ENCODE measurements at regions not wholly inside any gene's neighbourhood (a gene's known extent, or its start where the extent isn't known, plus 50 kb on each side); places are given as distances from the start of the nearest gene placed in this dataset.

DNA sequence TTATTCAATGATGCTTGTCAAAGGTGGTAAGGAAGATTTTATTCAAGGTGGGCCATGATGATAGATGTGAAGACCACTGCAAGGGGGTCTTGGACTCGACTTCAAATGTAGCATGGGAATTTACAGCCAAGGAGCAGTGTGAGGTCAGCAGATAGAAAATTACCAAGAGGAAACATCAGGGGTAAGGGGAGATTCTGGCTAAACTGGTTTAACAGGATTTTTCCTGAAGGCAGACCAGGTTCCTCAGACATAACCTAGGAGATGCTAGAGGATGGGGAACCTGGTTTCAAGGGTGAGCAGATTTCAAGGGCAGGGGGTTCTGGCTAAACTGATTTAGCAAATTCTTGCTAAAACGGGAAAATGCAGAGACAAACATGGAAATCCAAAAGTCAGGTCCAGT lies 464.9 kb downstream of the TAFA4 start:
- DNase-seq (ENCODE audit: low read depth in 2 of 2) = no peak

DNA sequence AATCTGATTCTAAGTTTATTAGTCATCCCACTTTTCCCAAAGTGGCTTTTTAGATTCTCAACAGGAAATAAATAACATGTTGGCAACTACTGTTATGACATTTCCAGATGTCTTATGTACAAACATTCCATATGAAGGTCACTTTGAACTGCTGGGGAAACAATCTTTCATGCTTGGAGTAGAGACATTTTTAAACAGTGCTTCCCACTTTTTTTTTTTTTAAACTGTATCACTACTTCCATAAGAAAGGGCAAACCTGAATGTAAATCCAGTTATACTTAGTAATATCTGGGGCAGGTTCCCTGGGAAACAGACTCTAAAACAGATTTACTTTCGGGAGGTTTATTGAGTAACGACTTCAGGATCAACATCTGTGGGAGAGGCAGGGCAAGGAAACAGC lies 473.8 kb downstream of the TAFA4 start:
- no peak for DNase-seq (ENCODE audit: low read depth in 2 of 2)

DNA sequence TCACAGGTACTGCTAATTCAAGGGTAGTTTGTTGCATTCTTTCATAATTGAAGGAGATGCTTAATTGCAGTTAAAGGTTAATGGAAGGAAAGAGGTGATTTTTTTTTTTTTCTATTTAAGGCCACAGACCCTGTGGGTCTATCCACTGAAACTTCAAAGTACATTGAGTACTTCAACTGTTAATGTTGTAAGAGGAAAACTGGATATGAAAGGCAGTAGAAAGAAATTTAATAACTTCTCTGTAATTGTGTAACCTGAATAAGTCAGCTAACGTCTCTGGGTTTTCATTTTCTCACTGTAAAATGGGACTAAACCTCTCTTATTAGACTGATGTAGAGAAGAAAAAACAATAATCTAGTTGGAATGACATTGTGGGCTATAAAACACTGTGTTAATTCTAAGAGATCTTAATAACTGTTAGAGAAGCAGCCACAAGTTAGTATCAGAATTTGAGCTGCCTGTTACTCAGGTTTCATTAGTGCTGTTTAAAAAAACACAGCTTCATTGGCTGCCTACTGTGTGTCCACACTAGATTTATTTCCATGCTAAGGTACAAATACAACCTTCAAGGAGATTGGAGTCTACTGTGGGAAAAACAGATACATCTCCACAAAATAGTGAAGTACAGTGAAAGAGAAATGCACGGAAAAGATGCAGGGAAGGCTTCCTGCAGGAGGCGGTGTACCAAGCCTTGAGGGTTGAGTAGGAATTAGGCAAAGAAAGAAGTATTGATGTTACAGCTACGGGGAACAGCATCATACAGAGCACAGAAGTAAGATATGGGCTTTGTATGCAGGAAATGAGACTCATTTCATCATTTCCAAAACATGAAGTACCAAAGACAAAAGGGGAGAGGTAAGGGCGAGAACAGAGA lies 483.6 kb downstream of the TAFA4 start:
- DNase-seq (ENCODE audit: low read depth in 2 of 2) = no peak

DNA sequence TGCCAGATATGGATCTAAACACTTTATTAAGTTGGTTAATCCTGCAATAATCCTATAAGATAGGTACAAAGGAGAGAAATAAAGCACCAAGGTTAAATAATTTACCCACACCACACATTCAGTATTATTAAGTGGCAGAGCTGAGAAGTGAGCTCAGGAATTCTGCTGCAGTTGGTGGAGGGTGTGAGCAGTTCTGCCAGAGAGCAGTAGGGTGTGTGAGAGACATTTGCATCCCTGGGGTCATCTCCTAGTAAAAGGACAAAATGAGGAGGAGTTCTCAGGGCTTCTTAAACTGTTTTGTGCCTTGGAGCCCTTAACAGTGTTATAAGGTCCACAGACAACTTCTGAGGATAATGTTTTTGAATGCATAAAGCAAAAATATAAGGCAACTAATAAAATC lies 484.5 kb downstream of the TAFA4 start:
- no peak for DNase-seq (ENCODE audit: low read depth in 2 of 2)

DNA sequence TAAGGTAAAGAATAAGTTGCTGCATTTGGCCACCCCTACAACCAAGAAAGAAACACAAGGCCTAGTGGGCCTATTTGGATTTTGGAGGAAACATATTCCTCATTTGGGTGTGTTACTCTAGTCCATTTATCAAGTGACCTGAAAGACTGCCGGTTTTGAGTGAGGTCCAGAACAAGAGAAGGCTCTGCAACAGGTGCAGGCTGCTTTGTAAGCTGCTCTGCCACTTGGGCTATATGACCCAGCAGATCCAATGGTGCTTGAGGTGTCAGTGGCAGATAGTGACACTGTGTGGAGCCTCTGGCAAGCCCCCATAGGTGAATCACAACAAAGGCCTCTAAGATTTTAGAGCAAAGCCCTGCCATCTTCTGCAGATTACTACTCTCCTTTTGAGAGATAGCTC lies 491.3 kb downstream of the TAFA4 start:
- no peak for DNase-seq (ENCODE audit: low read depth in 2 of 2)

DNA sequence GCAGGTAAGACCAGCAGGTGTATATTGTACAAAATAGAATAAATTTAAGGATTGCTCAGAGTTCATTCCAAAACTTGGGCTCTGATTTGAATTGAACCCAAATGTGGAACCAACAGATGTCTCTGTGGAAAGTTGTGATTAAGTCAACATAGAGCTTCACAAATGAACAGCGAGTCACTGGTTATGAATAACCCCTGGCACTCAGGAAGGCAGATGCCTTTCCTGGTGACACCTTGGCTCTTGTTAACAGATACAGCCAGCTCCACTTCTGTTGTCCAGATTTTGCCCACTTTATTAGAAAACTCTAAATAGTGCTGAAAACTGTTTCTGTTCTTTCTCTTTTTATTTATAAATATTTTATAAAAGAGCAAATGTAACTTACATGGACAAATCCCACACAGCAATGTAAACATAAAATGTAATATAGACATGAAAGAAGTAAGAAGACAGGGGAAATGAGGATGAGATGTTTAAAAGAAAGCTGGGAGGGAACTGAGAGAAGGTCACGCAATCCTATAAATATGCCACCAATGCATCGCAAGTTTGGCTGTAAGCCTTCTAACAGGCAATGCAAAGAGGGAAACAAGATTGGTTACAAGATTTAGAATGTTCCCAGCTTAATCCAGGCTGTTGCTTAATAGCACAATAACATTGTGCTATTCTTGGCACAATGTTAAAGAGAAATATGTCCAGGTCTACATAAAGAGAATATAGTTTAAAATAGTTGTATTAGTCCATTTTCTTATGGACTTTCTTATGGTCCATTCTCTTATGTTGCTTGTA lies 495.5 kb downstream of the TAFA4 start:
- no peak for DNase-seq (ENCODE audit: low read depth in 2 of 2)

DNA sequence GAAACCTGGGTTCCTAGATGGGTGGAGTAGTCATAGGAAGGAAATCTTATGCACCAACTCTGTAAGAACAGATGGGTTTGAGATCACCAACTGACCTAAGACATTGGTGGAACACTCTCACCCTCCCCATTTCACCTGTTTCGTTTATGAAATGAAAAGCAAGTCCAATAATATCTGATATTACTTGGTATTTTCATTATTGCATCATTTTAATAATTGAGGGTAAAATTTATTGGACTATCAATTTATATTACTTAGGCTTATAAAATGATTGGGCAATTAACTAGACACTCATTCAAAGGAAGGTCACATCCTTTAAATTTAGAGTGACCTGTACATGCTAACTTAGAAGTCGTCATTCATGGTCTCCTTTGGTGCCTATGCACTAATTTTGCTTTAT lies 503.9 kb downstream of the TAFA4 start:
- no peak for DNase-seq (ENCODE audit: low read depth in 2 of 2)

DNA sequence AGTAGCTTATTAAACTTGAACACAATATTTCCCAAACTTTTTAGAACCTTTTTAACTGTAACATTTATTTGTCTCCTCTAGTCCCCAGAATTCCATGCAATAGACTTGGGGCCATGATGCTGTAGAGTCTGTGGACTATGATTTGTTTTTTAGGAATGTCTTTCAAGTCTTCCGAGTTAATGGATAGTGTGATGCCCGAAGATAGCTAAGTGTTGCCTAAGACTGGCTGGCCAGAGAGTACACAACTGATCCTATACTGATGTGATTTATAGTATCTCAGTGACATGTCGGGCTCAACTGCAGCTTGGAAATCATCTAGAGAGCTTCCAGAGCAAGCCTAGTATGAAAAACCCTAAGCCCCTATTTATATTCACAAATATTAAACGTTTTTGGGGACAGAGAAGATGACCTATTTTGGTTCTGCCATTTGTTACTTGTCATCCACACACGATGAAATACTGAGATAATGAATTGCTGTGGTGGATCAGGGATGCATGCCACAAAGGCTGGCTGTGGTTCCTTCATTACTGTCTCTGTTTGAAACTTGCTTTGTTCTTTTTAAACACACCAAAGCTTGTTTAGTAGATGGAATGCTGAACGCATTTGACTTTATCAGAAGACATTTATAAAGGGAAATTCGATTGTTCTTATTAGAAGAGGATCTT lies 507.4 kb downstream of the TAFA4 start:
- DNase-seq (ENCODE audit: low read depth in 2 of 2) = no peak

DNA sequence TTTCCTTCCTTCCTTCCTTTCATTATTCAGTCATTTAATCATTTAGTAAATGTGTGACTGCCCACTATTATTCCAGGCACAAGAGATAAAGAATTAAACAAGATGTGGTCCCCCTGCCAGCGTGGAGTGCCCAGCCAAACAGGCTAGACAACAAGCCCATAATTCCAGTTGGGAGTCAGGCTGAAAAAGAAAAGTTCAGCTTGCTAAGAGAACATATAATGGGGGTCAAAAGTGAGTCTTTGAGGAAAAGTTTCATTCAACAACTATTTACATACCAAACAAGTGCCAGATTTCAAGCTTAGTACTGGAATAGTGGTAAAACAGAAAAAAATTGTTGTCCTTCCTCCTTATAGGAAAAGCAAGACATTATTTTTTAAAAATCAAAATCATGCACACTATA lies 523.7 kb downstream of the TAFA4 start:
- no peak for DNase-seq (ENCODE audit: low read depth in 2 of 2)

DNA sequence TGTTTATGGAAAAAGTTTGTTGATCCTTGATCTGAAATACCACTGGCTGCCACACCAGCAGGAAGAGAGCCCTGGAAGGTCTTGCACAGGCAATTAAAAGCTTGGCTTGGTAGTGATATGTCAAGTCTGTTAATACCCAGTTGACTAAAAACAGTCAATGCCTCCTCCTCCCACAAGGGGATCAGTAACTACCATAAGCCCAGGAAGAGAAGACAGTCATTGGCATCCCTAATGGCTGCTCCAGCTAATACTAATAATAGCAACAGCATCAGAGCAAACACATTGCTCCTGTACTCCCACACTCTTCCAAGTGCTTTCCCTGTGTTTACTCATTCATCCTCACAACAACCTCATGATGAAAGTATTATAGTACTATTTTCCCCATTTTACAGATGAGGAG lies 528.6 kb downstream of the TAFA4 start:
- DNase-seq (ENCODE audit: low read depth in 2 of 2) = no peak

DNA sequence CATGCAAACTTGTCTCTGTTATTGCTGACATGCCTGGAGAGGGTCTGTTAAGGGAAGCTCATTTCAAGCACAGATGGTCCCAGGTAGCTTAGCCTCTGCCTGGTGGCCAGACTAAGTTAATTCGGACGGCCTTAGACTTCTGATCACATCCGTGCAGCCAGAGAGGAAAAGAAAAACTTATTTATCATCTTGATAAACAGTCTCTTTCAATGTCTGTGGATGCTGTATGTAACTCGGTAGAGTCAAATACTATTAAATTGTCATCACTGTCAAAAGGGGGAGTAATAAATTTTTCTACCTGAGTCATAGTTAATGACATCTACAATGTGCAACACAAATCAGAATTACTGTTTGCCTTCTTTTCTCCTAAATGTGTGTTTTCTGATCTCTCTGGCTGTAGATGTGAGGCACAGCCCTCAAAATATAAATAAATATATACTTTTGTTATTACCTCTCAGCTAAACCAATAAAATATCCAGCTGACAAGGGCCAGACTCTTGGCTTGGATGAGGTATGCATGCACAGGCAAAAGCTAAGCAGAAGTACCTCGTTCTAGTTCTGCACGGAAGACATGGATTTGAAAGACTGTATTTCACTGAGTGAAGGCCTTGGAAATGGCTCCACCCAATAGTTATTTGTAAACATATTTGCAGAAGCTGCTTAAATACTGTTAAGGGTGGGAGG lies 530.0 kb downstream of the TAFA4 start:
- DNase-seq (ENCODE audit: low read depth in 2 of 2) = no peak

DNA sequence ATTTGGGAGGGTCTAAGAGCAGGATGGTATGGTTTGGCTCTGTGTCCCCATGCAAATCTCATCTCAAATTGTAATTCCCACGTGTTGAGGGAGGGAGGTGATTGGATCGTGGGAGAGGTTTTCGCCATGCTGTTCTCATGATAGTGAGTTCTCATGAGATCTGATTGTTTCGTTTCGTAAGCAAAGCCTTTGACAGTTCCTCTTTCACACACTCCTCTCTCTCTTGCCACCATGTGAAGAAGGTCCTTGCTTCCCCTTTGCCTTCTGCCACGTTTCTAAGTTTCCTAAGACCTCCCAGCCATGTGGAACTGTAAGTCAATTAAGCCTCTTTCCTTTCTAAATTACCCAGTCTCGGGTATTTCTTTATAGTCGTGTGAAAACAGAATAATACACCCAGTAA lies 553.7 kb downstream of the TAFA4 start:
- no peak for DNase-seq (ENCODE audit: low read depth in 2 of 2)

DNA sequence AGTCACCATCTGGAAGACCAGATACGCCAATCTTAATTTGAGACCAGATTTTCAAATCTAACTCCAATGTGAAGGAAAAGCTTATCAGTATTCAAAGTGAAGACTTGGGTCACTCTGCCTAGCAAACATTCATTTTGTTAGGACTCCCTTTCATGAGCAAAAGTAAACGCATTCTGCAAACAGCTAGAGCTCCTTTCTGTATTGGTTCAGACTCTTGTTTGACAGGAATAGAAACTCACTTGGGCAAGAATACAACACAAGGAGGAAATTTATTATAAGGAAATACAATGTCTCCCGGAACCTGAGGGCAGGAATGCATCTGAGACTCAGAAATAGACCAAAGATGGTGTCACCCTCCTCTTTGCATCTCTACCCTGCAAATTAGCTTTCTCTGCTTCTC lies 558.6 kb downstream of the TAFA4 start:
- no peak for DNase-seq (ENCODE audit: low read depth in 2 of 2)

DNA sequence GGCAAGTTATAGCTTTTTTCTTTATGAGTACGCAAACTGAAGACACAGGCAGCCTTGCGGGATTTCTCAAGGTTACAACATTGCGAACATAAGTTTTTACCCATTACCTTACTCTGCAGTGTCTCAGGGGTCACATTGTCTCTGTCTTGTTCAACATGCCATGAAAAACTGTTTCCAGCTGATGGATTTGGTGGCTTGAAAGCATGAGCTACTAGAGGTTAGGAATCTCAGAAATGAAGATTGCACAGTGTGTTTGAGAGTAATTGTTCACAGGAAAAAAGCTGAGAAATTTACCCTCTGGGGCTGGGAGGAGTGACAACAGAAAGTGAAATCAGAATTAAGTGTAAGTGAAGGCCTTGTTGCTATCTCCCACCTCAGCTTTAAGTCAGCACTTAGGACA lies 568.6 kb downstream of the TAFA4 start:
- DNase-seq (ENCODE audit: low read depth in 2 of 2) = no peak

DNA sequence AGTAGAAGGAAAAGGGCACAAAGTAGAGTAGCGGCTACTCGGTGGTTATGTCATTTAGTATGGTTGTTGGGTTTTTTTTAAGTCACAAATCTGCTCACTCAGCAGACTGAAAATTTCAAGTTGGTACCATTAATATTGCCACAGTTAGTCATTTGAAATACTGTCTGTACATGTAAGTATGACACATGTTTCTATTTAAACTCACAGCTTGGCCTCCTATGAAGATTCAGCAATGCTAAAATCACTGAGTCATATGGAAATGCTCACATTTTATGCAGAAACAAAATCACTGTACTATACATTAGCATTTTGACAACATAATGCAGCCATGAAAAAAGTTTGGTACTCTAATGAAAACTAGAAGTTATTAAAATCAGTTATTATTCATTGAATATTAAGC lies 571.9 kb downstream of the TAFA4 start:
- DNase-seq (ENCODE audit: low read depth in 2 of 2) = no peak

DNA sequence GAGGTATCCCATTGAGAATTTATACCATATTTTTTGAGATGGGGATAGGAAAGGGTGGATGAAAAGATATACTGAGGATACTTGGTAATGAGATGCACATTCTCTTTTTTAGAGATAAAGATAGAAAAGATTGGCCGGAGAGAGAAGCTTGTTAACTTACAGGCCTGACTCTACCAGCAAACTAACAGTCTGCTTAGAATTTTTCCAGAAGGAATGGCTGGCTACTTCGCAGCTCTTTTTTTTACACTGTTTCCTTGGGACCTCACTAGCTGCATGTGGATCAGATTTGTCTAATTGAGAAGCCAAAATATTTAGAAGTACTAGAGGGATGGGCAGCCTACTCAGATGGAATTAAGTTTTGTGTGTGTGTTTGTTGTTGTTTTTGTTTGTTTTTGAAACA lies 586.6 kb downstream of the TAFA4 start:
- no peak for DNase-seq (ENCODE audit: low read depth in 2 of 2)

DNA sequence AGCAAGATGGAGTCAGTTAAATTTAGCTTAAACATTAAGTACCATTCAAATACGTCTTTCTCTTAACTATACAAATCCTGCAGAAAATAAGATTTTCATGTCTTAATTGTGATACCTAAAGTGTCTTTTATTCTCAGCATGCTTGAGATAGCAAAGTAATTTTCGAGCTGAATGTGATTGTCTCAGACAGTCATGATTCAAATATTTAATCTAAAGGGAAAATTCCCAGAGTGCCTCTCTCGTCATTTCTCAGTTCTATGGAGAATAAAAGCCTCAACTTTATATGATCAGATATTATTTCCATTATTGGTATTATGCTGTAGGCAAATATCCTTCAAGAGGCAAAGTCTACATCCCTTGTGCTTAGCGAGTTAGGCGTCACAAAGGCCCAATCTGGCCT lies 589.9 kb downstream of the TAFA4 start:
- DNase-seq (ENCODE audit: low read depth in 2 of 2) = no peak

DNA sequence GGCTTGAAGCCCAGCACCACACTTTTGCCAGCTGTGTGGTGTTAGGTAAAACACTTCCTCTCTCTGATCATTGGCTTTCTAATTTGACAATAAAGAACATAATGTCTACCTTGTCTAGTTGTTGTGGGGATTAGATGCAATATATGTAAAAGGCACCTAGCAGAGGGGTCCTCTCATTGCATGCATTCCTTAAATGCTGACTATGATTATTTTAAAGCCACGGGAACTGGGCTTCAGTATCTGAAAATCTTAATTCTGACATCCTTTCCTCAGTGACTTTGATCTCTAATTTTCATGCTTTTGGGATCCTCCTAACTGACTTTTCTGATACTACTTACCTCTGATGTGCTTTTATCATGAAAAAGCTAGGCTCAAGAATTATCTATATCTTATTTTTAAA lies 596.3 kb downstream of the TAFA4 start:
- DNase-seq (ENCODE audit: low read depth in 2 of 2) = no peak

DNA sequence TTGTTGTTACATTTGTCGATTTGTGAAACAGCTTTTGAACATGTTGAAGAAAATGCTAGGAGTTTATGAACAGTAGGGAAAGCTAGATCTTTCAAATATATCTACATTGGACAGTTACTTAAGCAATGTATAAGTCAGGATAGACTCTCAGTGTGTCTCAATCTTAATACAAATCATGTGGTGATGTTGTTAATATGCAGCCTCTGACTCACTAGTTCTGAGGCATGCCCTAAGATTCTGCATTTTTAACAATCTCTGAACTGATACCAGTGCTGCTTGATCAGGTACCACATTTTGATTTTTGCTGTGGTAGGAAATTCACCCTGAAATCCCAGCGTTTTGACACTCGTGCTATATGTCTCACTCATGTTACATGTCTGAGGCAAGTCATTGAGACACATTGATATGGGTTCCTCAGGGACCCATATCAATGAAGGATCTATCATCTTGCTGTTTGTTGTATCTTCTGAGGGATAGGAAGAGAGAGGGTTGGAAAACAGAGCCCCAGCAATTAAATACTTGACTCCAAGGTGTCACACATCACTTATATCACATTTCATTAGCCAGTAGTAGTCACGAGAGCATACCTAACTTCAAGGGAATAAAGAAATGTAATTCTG lies 597.9 kb downstream of the TAFA4 start:
- DNase-seq (ENCODE audit: low read depth in 2 of 2) = no peak

DNA sequence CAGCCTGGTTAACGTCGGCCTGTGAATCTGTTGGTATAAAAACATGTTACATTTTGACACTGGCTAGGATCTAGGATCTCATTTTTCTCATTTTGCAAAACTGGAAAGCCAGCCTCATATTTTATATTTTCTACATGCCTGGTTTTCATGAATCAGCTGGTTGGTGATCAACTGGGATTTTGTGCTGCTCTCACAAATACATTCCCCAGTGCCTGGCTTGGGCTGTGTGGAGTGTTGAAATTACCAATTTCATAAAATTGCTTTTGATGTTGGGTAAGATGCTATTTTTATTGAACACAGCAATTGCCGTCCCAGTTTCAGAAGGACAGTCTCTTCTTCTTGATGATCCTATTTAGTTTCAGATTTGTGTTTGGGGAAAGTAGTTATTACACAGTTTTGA lies 604.3 kb downstream of the TAFA4 start:
- no peak for DNase-seq (ENCODE audit: low read depth in 2 of 2)

DNA sequence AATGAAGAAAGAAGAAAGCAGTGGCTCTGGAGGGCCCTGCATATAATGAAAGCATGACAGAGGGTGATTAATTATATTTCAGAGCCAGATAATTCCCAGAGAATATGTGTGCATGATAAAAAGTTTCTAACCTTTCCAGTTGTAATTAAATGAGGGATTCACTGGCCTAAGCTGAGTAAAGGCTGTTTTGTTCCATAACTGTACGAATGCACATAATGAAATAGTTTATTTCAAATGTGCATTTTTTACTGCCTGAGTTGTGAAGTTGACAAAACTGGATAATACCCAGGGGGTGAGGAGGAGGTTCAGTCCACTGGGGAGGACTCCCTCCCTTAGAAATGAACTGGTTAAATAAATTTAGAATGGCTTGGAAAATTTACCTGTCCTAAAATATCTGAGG lies 616.4 kb downstream of the TAFA4 start:
- no peak for DNase-seq (ENCODE audit: low read depth in 2 of 2)

DNA sequence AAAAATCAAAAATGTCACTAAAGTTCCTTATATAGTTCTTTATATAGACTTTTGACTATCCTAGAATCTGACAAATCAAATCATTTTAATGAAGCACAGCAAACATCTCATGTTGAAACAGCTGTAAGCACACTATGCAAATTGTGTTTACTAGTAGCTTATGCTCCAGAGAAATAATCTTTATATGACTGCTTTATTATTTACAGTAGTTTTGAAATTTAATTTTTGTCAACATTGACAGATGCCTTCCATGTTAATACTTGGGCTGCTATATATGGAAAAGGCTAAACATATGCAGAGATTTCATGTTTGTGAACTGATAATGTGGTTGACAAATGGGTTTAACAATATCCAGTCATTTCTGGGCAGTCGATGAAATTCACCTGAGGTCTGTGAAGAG lies 616.8 kb downstream of the TAFA4 start:
- no peak for DNase-seq (ENCODE audit: low read depth in 2 of 2)

Data from stimulated activated CD8-positive, alpha-beta memory T cell treated with anti-CD3 and anti-CD28 coated beads, Interleukin-7, amount 100 ng/mL, for 1 hour (primary cell).